Keratinocyte (primary cell): ENCODE measurements at regions not wholly inside any gene's neighbourhood (a gene's known extent, or its start where the extent isn't known, plus 50 kb on each side); places are given as distances from the start of the nearest gene placed in this dataset.

Experiments used
- CTCF ChIP-seq, 3 experiments: IDR thresholded peaks in 1 of 3; conservative IDR thresholded peaks in 1 of 3; optimal IDR thresholded peaks in 1 of 3; 2 replicates in 2 of 3; 3 replicates in 1 of 3; pipeline versions ENCODE3 to v1.5.1; 2011; ENCODE audit warnings: low read length in 3 of 3, mild to moderate bottlenecking in 3 of 3, moderate library complexity in 2 of 3, control low read depth in 1 of 3, inconsistent platforms in 1 of 3; ENCODE audit not compliant: insufficient read depth in 2 of 3; ENCODE audit errors: extremely low read depth in 1 of 3
- EZH2 ChIP-seq: IDR thresholded peaks from one replicate; pipeline ENCODE4 v1.6.1; 2012; ENCODE audit warnings: inconsistent platforms, mild to moderate bottlenecking, low read length, moderate library complexity

- TF ChIP-seq CTCF (optimal IDR thresholded peaks at IDR 0.05 in 1 of 3, IDR thresholded peaks at IDR 0.05 in 1 of 3, conservative IDR thresholded peaks at IDR 0.05 in 1 of 3; ENCODE audit: extremely low read depth in 1 of 3, insufficient read depth in 2 of 3, low read length in 3 of 3) (no peak), EZH2 (no peak)
Measured at GRCh38 chr3:191740712-191741111, 279.7 kb downstream of the PYDC2 start.
